Breast epithelium (tissue), 3 donors: ENCODE measurements at regions not wholly inside any gene's neighbourhood (a gene's known extent, or its start where the extent isn't known, plus 50 kb on each side); places are given as distances from the start of the nearest gene placed in this dataset.

Experiments used
- POLR2AphosphoS5 ChIP-seq, 3 donors: sonication (generic); formaldehyde crosslinking; IDR thresholded peaks; one replicate each; pipeline ENCODE4 v1.6.1; 2017; ENCODE audit warnings: antibody characterized with exemption in 3 of 3
- TF ChIP-seq, protein P1 (sequence below), 3 donors: fragments of 450-650 bp; IDR thresholded peaks; one replicate each; pipeline ENCODE4 v1.5.1; 2016 to 2017; ENCODE audit warnings: antibody characterized with exemption in 3 of 3, mild to moderate bottlenecking in 3 of 3, moderate library complexity in 3 of 3

- TF ChIP-seq, protein P1, sequence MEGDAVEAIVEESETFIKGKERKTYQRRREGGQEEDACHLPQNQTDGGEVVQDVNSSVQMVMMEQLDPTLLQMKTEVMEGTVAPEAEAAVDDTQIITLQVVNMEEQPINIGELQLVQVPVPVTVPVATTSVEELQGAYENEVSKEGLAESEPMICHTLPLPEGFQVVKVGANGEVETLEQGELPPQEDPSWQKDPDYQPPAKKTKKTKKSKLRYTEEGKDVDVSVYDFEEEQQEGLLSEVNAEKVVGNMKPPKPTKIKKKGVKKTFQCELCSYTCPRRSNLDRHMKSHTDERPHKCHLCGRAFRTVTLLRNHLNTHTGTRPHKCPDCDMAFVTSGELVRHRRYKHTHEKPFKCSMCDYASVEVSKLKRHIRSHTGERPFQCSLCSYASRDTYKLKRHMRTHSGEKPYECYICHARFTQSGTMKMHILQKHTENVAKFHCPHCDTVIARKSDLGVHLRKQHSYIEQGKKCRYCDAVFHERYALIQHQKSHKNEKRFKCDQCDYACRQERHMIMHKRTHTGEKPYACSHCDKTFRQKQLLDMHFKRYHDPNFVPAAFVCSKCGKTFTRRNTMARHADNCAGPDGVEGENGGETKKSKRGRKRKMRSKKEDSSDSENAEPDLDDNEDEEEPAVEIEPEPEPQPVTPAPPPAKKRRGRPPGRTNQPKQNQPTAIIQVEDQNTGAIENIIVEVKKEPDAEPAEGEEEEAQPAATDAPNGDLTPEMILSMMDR (IDR thresholded peaks at IDR 0.05): no peak
- TF ChIP-seq POLR2AphosphoS5 (IDR thresholded peaks at IDR 0.05): no peak
Observed at GRCh38 chr10:123496996-123497660, 169.0 kb upstream of the GPR26 start.
